Neural crest cell (in vitro differentiated cells): ENCODE measurements at regions not wholly inside any gene's neighbourhood (a gene's known extent, or its start where the extent isn't known, plus 50 kb on each side); places are given as distances from the start of the nearest gene placed in this dataset.

Experiments
- DNase-seq: peaks from one replicate; pipeline ENCODE4 v3.0.0; 2021; ENCODE audit warnings: low read depth, mixed read lengths, low spot score
- H3K27ac Mint-ChIP-seq: one replicate; pipeline ENCODE4 v1.8.0; 2021; ENCODE audit warnings: mild to moderate bottlenecking, mixed read lengths; ENCODE audit not compliant: unreplicated experiment
- H3K27me3 Mint-ChIP-seq: 2 replicates; pipeline ENCODE4 v1.8.0; 2021; ENCODE audit warnings: low read depth, mild to moderate bottlenecking, mixed read lengths
- H3K36me3 Mint-ChIP-seq: 2 replicates; pipeline ENCODE4 v1.8.0; 2021; ENCODE audit warnings: low read depth, mild to moderate bottlenecking, mixed read lengths
- H3K4me1 Mint-ChIP-seq: 2 replicates; pipeline ENCODE4 v1.8.0; 2021; ENCODE audit warnings: mixed read lengths
- H3K4me3 Mint-ChIP-seq: one replicate; pipeline ENCODE4 v1.8.0; 2021; ENCODE audit warnings: mild to moderate bottlenecking, mixed read lengths
- H3K9me3 Mint-ChIP-seq: 2 replicates; pipeline ENCODE4 v1.8.0; 2021; ENCODE audit warnings: mixed read lengths
- TF ChIP-seq, protein P1 (sequence below): fragments of 200-600 bp; sonication (generic); conservative IDR thresholded peaks from 2 replicates; pipeline ENCODE4 v1.5.0; 2021; ENCODE audit warnings: antibody characterized with exemption, mild to moderate bottlenecking

DNA sequence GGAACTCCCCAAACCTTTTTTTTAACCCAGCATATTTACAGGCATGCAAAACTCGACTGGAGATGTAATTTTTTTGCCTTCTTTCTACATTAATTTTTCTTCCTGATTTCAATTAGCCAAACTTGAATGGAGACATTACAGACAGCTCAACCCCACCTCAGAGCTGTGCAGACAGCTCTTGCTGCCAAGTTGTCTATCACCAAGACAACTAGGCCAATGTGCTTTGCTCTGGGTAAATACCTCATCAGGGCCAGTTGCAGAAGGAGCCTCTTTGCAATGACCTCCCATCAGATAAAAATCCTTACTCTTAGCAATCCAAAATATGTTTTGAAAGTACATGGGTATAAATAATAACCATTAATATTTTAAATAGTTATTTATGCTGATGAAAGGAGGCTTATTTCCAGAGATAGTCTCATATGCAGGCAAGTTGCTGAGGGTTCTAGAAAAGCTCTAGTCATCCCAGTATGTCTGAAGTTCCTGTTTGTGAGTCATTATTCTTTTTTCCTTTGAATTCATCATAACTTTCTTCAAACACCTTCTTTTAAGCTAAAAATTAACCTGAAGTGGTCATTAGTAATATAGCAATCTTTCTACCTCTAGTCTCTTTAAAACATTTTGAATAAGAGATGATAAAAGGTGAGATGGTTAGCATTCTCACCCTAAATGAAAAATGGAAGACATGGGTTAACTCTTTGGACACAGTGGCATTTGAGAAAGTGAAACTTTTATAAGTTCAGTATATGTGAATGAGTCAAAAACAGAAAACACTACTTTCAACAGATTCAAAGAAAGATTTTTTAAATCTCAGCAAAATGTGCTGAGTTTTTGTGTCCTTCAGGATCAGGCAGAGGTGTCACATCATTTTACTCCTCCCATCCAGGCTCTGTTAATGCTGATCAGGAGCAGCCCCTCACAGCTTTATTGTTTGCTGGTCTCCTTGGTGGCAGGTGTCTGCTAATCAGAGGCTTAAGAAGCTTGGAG lies 475.5 kb upstream of the FGF16 start:
- H3K4me1 Mint-ChIP-seq, result no peaks in the 10 kb centered on the region
- no peak for DNase-seq
- no peak overlapping the region for H3K4me3 Mint-ChIP-seq
- TF ChIP-seq, protein P1, sequence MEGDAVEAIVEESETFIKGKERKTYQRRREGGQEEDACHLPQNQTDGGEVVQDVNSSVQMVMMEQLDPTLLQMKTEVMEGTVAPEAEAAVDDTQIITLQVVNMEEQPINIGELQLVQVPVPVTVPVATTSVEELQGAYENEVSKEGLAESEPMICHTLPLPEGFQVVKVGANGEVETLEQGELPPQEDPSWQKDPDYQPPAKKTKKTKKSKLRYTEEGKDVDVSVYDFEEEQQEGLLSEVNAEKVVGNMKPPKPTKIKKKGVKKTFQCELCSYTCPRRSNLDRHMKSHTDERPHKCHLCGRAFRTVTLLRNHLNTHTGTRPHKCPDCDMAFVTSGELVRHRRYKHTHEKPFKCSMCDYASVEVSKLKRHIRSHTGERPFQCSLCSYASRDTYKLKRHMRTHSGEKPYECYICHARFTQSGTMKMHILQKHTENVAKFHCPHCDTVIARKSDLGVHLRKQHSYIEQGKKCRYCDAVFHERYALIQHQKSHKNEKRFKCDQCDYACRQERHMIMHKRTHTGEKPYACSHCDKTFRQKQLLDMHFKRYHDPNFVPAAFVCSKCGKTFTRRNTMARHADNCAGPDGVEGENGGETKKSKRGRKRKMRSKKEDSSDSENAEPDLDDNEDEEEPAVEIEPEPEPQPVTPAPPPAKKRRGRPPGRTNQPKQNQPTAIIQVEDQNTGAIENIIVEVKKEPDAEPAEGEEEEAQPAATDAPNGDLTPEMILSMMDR, result no peak
- H3K27ac Mint-ChIP-seq, result no peak overlapping the region
- H3K36me3 Mint-ChIP-seq, result peaks cover 3% of the 10 kb centered on the region
- H3K27me3 Mint-ChIP-seq, result no peaks in the 10 kb centered on the region
- peaks cover 6% of the 10 kb centered on the region for H3K9me3 Mint-ChIP-seq

DNA sequence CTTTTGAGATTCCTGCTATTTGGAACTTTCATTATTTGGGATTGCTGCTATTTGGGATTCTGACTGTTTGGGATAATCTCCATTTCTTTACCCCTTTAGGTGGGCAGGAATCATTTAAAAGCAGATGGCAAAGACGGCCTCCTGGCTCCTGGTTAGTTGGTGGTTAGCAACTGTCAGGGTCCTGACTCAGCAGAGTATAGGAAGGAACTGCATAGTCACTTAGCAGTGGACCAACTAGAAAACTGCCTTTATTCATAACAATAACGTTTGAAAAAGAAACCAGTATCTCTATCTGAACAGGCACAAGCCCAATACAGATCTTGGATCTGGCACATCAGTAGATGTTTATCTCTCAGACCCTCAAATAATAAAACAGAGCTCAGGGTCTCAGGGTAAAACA lies 469.7 kb upstream of the FGF16 start:
- H3K9me3 Mint-ChIP-seq, result peaks cover 5% of the 10 kb centered on the region
- TF ChIP-seq, protein P1, result no peak
- no peaks in the 10 kb centered on the region for H3K27me3 Mint-ChIP-seq
- DNase-seq, result no peak
- no peak overlapping the region for H3K27ac Mint-ChIP-seq
- H3K4me1 Mint-ChIP-seq, result no peaks in the 10 kb centered on the region
- H3K36me3 Mint-ChIP-seq, result peaks cover 8% of the 10 kb centered on the region
- no peak overlapping the region for H3K4me3 Mint-ChIP-seq

DNA sequence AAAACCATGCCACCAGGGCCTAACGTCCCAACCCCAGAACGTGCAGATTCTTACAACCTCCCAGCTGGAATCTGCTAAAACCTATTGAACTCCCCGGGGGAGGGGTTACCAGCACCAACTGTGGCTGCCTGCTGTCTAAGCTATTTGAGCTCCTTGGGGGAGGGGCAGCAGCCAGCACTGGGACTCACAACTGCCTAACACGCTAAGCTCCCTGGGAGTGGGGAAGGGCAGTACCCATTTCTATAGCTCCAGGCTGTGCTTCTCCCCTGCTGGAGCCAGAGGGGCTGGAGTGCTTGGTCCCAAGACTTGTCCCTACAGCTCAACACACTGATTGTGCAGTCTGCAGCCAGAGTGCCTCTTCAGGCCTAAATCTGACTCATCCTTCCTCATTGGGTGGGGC lies 459.8 kb upstream of the FGF16 start:
- TF ChIP-seq, protein P1, result no peak
- H3K27me3 Mint-ChIP-seq, result no peaks in the 10 kb centered on the region

DNA sequence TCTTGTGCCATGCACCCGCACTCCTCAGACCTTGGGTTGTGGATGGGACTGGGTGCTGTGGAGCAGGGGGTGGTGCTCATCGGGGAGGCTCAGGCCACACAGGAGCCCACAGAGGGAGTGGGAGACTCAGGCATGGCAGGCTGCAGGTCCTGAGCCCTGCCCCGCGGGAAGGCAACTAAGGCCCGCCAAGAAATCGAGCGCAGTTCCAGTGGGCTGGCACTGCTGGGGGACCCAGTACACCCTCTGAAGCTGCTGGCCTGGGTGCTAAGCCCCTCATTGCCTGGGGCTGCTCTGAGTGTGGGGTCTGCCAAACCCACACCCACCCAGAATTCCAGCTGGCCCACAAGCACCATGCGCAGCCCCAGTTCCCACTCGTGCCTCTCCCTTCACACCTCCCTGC lies 450.5 kb upstream of the FGF16 start:
- Mint-ChIP-seq H3K27me3 (no peaks in the 10 kb centered on the region), H3K36me3 (peaks cover 48% of the 10 kb centered on the region), H3K4me1 (no peaks in the 10 kb centered on the region), H3K4me3 (no peak overlapping the region), H3K27ac (no peak overlapping the region), H3K9me3 (peaks cover 25% of the 10 kb centered on the region)
- no peak for DNase-seq
- TF ChIP-seq, protein P1, result no peak

More for the DNA sequence above, 459.8 kb upstream of the FGF16 start:
- Mint-ChIP-seq H3K9me3 (peaks cover 26% of the 10 kb centered on the region), H3K27ac (no peak overlapping the region), H3K36me3 (peaks cover 36% of the 10 kb centered on the region), H3K4me3 (no peak overlapping the region), H3K4me1 (no peaks in the 10 kb centered on the region)
- DNase-seq, result no peak

DNA sequence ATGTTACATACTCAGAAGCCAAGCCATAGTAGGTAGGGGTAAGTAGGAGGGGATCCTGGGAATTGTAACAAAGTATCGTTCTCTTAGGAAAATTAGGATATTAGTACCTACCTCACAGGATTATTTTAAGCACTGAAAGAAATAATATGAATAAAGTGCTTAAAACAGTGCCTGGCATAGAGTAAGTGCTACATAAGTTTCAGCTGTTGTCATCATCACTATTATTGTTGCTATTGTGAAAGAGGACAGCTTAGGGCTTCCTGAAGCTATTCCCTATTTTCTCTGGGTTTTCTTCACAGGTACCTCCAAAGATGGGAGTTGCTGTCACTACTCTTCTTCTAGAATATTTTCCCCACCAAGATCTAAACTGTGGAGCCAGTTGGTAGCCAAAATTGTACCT lies 443.7 kb upstream of the FGF16 start:
- H3K9me3 Mint-ChIP-seq, result peaks cover 14% of the 10 kb centered on the region
- DNase-seq, result no peak
- no peaks in the 10 kb centered on the region for H3K4me1 Mint-ChIP-seq
- H3K4me3 Mint-ChIP-seq, result no peak overlapping the region
- TF ChIP-seq, protein P1, result no peak
- peaks cover 17% of the 10 kb centered on the region for H3K36me3 Mint-ChIP-seq
- no peaks in the 10 kb centered on the region for H3K27me3 Mint-ChIP-seq
- H3K27ac Mint-ChIP-seq, result no peak overlapping the region
